ENCODE measurements at regions not wholly inside any gene's neighbourhood (a gene's known extent, or its start where the extent isn't known, plus 50 kb on each side); places are given as distances from the start of the nearest gene placed in this dataset.

DNA sequence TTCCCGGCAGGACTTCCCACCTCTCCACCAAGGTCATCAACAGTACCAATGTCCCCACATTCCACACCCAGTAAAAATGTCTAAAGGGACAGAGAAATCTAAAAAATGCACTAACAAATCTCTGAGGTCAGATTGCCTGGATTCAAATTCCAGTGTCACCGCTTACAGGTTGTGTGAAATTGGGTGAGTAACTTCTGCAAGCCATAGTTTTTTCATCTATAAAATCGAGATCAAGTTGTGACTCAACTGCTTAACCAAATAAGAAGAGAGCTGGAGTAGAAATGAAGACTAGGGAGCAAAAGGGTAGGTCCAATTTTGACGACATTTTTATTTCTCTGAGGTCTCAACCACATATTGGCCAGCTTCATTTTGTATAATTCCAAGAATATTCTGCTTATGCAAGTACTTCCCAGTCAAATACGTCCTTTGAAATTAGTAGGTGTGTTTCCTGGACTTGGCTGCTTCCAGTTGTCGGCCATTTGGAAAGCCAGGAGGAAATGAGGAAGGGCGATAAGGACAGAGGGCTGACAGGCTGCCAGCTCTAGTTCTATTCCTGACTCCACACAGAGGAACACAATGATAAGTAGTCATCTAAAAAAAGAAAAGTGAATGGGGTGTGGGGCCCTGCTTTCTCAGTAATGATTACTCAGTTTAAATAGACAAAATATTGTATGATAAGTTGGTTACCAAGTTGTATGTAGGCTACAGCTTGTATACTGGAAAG is 57.7 kb upstream of the ZC3H11B start:
- no peaks in the 10 kb centered on the region for H3K9me3 ChIP-seq (ENCODE audit: low read depth)
- peaks cover 6% of the 10 kb centered on the region; the same call in 1 of the 2 replicates for H3K4me1 ChIP-seq (ENCODE audit: insufficient read depth)
- no peak for DNase-seq
- TF ChIP-seq EZH2 (IDR thresholded peaks at IDR 0.05; ENCODE audit: insufficient read depth, poor library complexity, severe bottlenecking), result no peak
- TF ChIP-seq EZH2phosphoT487 (IDR thresholded peaks at IDR 0.05; ENCODE audit: insufficient read depth, low read depth), result no peak
- H3K27ac ChIP-seq, result no peak overlapping the region
- no peak overlapping the region for H2AFZ ChIP-seq
- H3K36me3 ChIP-seq (ENCODE audit: low read depth), result no peaks in the 10 kb centered on the region
- no peak overlapping the region for H3K4me2 ChIP-seq (ENCODE audit: unreplicated experiment)
- no peaks in the 10 kb centered on the region for H4K20me1 ChIP-seq (ENCODE audit: insufficient read depth)
- no peaks in the 10 kb centered on the region for H3K79me2 ChIP-seq (ENCODE audit: insufficient read depth)
- in situ Hi-C loops (cut with MboI), result no loop called here
- H3K27me3 ChIP-seq (replicated peaks; ENCODE audit: insufficient read depth), result no peaks in the 10 kb centered on the region; the same call in 1 of the 2 replicates
- WGBS, 2 experiments (ENCODE audit: low coverage in 1 of 2, low lambda C conversion rate in 2 of 2, missing lambda C conversion rate in 2 of 2), result 71% methylated on average over 7 of the region's 7 CpGs
- H3F3A ChIP-seq (ENCODE audit: insufficient read depth), result no peaks in the 10 kb centered on the region
- H3K4me3 ChIP-seq, result no peak overlapping the region
- no peak overlapping the region for H3K9ac ChIP-seq
- no peaks in the 10 kb centered on the region; the same call in 1 of the 2 replicates for H3K9me2 ChIP-seq (ENCODE audit: insufficient read depth)

DNA sequence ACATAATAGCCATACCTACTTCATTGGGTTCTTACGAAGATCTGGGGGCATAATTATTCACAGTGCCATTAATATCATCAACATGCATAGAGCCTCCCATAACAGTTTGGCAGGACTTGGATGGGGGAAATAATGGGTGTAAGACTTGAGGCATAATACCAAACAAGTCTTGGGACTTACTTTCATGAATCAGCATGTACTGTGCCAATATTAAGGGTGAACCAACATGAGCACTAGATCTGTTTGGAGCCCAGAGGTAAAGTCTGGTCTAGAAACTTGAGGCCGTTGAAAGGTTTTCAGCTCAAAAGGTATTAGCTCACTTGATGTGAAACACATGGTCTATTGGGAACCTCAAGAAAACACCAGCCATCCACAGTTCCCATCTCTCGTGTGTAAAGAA is 56.7 kb upstream of the ZC3H11B start:
- WGBS, 2 experiments (ENCODE audit: low coverage in 1 of 2, low lambda C conversion rate in 2 of 2, missing lambda C conversion rate in 2 of 2), result 69 to 83% methylated on average over 3 of the region's 3 CpGs
- no peak overlapping the region for H3K9ac ChIP-seq
- no peaks in the 10 kb centered on the region for H3K79me2 ChIP-seq (ENCODE audit: insufficient read depth)
- no peaks in the 10 kb centered on the region for H4K20me1 ChIP-seq (ENCODE audit: insufficient read depth)
- in situ Hi-C loops (cut with MboI), result no loop called here
- H3K27me3 ChIP-seq (replicated peaks; ENCODE audit: insufficient read depth), result no peaks in the 10 kb centered on the region; the same call in 1 of the 2 replicates
- H3K27ac ChIP-seq, result no peak overlapping the region
- no peaks in the 10 kb centered on the region for H3K9me2 ChIP-seq (ENCODE audit: insufficient read depth)
- H3K4me3 ChIP-seq, result no peak overlapping the region
- TF ChIP-seq EZH2phosphoT487 (IDR thresholded peaks at IDR 0.05; ENCODE audit: insufficient read depth, low read depth), result no peak
- no peak for TF ChIP-seq EZH2 (IDR thresholded peaks at IDR 0.05; ENCODE audit: insufficient read depth, poor library complexity, severe bottlenecking)
- H2AFZ ChIP-seq, result no peak overlapping the region
- DNase-seq, result no peak
- H3K36me3 ChIP-seq (ENCODE audit: low read depth), result no peaks in the 10 kb centered on the region
- peaks cover 8% of the 10 kb centered on the region; the same call in 1 of the 2 replicates for H3K4me1 ChIP-seq (ENCODE audit: insufficient read depth)
- H3F3A ChIP-seq (ENCODE audit: insufficient read depth), result no peaks in the 10 kb centered on the region
- H3K9me3 ChIP-seq (ENCODE audit: low read depth), result no peaks in the 10 kb centered on the region
- H3K4me2 ChIP-seq (ENCODE audit: unreplicated experiment), result no peak overlapping the region

DNA sequence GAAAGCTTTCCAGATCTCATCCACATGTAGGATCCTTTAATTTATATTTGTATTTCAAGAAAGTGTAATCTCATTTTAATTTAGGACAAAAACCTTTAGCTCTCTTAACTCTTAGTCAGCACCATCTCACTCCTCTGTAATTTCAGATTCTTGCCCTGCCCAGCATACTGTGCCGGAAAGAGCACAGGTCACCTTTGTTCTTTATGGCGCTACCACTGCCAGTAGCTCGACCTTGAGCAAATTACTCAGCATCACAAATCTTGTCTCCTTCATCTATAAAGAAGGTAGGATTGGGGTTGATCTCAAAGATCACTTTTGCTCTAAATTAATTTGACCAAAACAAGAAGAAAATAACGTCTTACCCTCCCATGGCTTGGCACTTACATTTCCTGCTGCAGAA is 56.1 kb upstream of the ZC3H11B start:
- Histone ChIP-seq H3K4me2 (ENCODE audit: unreplicated experiment) (no peak overlapping the region), H3K4me1 (ENCODE audit: insufficient read depth) (peaks cover 8% of the 10 kb centered on the region; the same call in 1 of the 2 replicates), H3K9me2 (ENCODE audit: insufficient read depth) (no peaks in the 10 kb centered on the region), H3K27ac (no peak overlapping the region), H3K9me3 (ENCODE audit: low read depth) (no peaks in the 10 kb centered on the region), H3K9ac (no peak overlapping the region), H2AFZ (no peak overlapping the region), H3K27me3 (replicated peaks; ENCODE audit: insufficient read depth) (no peaks in the 10 kb centered on the region; the same call in 1 of the 2 replicates), H3K79me2 (ENCODE audit: insufficient read depth) (no peaks in the 10 kb centered on the region), H4K20me1 (ENCODE audit: insufficient read depth) (no peaks in the 10 kb centered on the region), H3K36me3 (ENCODE audit: low read depth) (no peaks in the 10 kb centered on the region), H3F3A (ENCODE audit: insufficient read depth) (no peaks in the 10 kb centered on the region), H3K4me3 (no peak overlapping the region)
- WGBS, 2 experiments (ENCODE audit: low coverage in 1 of 2, low lambda C conversion rate in 2 of 2, missing lambda C conversion rate in 2 of 2), result 40 to 43% methylated on average over 4 of the region's 4 CpGs
- in situ Hi-C loops (cut with MboI), result no loop called here
- no peak for DNase-seq
- no peak for TF ChIP-seq EZH2phosphoT487 (IDR thresholded peaks at IDR 0.05; ENCODE audit: insufficient read depth, low read depth)
- TF ChIP-seq EZH2 (IDR thresholded peaks at IDR 0.05; ENCODE audit: insufficient read depth, poor library complexity, severe bottlenecking), result no peak

DNA sequence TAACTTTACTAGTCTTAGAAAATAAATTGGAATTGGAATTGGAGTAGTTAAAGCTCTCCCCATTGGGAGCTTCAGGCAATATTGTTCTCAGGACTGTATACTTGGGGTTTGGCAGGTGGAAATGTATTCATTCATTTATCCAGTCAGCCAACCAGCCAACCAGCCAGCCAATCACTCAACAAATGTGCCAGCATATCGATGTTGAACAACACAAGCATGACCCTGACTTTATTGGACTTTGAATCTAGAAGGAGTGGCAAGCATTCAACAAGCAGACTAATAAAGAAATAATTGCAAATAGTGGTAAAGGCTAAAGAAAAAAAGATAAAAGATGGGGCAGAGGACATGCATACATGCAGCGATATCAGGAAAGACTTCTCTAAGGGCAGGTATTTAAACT is 55.5 kb upstream of the ZC3H11B start:
- Histone ChIP-seq H3K9ac (no peak overlapping the region), H3K27me3 (replicated peaks; ENCODE audit: insufficient read depth) (no peaks in the 10 kb centered on the region; the same call in 1 of the 2 replicates), H4K20me1 (ENCODE audit: insufficient read depth) (no peaks in the 10 kb centered on the region), H3K9me3 (ENCODE audit: low read depth) (no peaks in the 10 kb centered on the region), H3K4me3 (no peak overlapping the region), H3K27ac (no peak overlapping the region), H3K36me3 (ENCODE audit: low read depth) (no peaks in the 10 kb centered on the region), H3K79me2 (ENCODE audit: insufficient read depth) (no peaks in the 10 kb centered on the region), H3F3A (ENCODE audit: insufficient read depth) (no peaks in the 10 kb centered on the region), H3K4me2 (ENCODE audit: unreplicated experiment) (no peak overlapping the region), H3K9me2 (ENCODE audit: insufficient read depth) (no peaks in the 10 kb centered on the region), H2AFZ (no peak overlapping the region), H3K4me1 (ENCODE audit: insufficient read depth) (peaks cover 8% of the 10 kb centered on the region; the same call in 1 of the 2 replicates)
- WGBS, 2 experiments (ENCODE audit: low coverage in 1 of 2, low lambda C conversion rate in 2 of 2, missing lambda C conversion rate in 2 of 2), result 49 to 64% methylated on average over 2 of the region's 2 CpGs
- in situ Hi-C loops (cut with MboI), result no loop called here
- no peak for DNase-seq
- TF ChIP-seq EZH2 (IDR thresholded peaks at IDR 0.05; ENCODE audit: insufficient read depth, poor library complexity, severe bottlenecking) (no peak), EZH2phosphoT487 (IDR thresholded peaks at IDR 0.05; ENCODE audit: insufficient read depth, low read depth) (no peak)
